ENCODE measurements at regions not wholly inside any gene's neighbourhood (a gene's known extent, or its start where the extent isn't known, plus 50 kb on each side); places are given as distances from the start of the nearest gene placed in this dataset.

- TF ChIP-seq CTCF (IDR thresholded peaks at IDR 0.05) = no peak
- no peak for TF ChIP-seq POLR2A (IDR thresholded peaks at IDR 0.05)
These were observed 1259.6 kb downstream of the RAPGEF2 start for GRCh38 chr4:160362478-160362877.

Measured in lower leg skin (tissue), 3 donors.